CD4-positive, alpha-beta T cell treated with Interleukin-17A for 4 hours (primary cell): ENCODE measurements at regions not wholly inside any gene's neighbourhood (a gene's known extent, or its start where the extent isn't known, plus 50 kb on each side); places are given as distances from the start of the nearest gene placed in this dataset.
"Not testable (repeated sequence)": the region's sequence is repeated elsewhere in the genome, so short reads cannot be mapped to it uniquely, and the experiment has no call there.

Experiments used
- DNase-seq: peaks from one replicate; pipeline ENCODE4 v3.0.0-alpha.2; 2020; ENCODE audit warnings: mixed read lengths

GRCh38 chr4:118591339-118592046, 93.7 kb upstream of the METTL14 start:
- DNase-seq, result peak; percentile 88

- DNase-seq, result not testable (repeated sequence)
These were observed 92.9 kb upstream of the METTL14 start for GRCh38 chr4:118592289-118592688.

DNA sequence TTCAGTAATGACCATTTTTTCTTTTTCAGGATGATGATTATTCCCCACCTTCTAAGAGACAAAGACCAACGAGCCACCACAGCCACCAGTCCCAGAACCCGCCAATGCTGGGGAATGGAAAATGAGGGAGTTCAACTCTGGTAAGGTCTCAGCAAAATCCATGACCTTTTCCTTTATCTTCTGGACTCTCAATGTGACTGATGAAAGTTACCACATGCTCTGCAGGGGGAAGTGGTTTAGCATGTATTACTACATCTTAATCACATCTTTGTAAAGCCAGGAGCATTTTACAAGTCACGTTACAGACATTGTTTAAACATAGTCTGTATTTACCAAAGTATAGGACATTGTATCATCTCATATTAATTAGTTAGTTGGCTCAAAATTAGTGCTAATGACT, 89.3 kb upstream of the METTL14 start:
- DNase-seq, result not testable (repeated sequence)

- DNase-seq, result not testable (repeated sequence)
These were observed 60.1 kb upstream of the METTL14 start for GRCh38 chr4:118625097-118625496.

- DNase-seq, result not testable (repeated sequence)
These were observed 55.5 kb upstream of the METTL14 start for GRCh38 chr4:118629697-118630096.

DNA sequence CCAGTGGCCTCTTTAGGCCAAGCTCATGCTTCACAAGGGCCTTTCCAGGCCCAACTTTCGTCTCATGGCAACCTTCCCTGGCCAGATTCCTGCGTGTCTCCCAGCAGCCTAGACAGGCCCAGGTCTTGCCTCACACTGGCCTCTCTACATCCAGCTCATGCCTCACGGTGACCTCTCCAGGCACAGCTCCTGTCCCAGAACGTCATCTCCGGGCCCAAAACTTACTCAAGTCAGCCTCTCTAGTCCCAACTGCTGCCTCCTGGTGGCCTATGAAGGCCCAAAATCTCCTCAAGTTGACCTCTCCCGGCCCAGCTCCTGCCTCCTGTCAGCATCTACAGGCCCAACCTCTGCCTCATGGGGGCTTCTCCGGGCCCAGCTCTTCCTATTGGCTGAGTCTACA, 54.3 kb upstream of the METTL14 start:
- not testable (repeated sequence) for DNase-seq

- DNase-seq, result not testable (repeated sequence)
These were observed 53.7 kb upstream of the METTL14 start for GRCh38 chr4:118631321-118632050.

DNA sequence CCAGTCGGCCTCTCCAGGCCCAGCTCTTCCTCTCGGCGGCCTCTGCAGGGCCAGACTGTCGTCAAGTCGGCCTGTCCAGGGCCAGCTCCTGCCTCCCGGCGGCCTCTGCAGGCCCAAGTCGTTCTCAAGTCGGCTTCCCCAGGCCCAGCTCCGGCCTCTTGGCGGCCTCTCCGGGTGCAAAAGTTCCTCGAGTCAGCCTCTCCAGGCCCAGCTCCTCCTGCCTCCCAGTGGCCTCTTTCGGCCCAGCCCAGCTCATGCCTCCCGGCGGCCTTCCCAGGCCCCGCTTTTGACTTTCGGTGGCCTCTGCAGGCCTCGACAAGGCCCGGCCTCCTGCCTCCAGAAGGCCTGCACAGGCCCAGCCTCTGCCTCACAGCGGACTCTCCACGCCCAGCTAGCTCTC, 51.7 kb upstream of the METTL14 start:
- not testable (repeated sequence) for DNase-seq

DNA sequence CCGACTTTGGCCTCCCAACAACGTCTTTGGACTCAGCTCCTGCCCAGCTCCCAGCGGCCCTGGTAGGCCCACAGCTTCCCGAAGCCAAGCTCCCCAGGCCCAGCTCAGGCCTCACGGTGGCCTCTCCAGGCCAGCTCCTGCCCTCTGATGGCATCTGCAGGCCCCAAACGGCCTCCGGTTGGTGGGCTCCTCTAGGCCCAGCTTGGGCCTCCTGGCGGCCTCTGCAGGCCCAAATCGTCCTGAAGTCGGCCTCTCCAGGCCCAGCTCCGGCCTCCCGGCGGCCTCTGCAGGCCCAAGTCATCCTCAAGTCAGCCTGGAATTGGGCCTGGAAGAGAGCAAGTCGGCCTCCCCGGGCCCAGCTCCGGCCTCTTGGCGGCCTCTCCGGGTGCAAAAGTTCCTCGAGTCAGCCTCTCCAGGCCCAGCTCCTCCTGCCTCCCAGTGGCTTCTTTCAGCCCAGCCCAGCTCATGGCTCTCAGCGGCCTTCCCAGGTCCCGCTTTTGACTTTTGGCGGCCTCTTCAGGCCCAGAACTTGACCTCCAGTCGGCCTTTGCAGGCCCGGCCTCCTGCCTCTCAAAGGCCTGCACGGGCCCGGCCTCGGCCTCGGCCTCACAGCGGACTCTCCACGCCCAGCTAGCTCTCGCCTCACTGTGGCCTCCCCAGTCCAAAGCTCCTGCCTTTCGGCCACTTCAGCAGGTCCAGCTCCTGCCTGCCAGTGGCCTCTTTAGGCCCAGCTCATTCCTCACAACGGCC, 50.9 kb upstream of the METTL14 start:
- DNase-seq, result not testable (repeated sequence)
